GM21786 (cell line): ENCODE measurements at regions not wholly inside any gene's neighbourhood (a gene's known extent, or its start where the extent isn't known, plus 50 kb on each side); places are given as distances from the start of the nearest gene placed in this dataset.

Experiments used
- ATAC-seq: cut with Tn5 transposase; IDR thresholded peaks from one replicate; pipeline ENCODE4 v1.9.1; 2021; ENCODE audit not compliant: unreplicated experiment

DNA sequence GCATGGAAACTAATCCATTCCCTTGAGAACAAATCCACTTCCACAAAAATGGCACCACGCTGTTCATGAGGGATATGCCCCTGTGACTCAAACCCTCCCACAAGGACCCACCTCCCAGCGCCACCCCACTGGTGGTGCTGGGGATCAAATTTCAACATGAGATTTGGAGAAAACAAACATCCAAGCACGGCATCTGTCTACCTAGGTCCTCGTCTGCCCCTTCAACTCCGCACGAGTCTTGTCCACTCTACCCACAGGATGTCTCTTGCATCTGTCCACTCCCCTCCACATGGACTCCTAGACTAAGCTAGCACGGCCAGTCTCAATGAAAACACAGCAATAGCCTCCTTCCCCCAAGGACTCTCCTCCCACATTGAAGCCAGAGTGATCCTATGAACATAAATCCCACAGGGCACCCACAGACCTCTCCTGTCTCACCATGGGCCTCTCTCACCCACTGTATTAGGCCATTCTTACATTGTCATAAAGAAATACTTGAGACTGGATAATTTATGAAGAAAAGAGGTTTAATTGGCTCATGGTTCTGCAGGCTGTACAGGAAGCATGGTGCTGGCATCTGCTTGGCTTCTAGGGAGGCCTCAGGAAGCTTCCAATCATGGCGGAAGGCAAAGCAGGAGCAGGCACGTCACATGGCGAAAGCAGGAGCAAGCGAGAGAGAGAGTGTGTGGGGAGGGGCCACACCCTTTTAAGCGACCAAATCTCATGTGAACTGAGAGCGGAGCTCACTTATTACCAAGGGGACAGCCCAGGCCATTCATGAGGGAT lies 101.4 kb downstream of the TOMM20 start:
- ATAC-seq: no peak

DNA sequence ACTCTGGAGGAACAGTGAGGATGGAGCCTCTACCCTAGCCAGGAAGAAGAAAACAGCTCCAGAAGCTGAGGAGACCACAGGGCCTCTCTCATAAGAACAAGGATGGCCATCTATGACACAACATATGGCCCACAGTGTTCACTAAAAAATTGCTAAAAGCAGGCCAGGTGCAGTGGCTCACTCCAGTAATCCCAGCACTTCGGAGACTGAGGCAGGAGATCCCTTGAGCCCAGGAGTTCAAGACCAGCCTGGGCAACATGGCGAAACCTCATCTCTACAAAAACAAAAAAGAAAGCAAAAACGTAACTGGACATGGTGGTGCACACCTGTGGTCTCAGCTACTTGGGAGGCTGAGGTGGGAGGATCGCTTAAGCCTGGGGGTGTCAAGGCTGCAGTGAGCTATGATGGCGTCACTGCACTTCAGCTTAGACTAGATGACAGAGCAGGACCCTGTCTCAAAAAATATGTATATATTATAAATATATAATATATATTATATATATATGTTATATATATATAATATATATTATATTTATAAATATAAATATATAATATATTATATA lies 103.1 kb downstream of the TOMM20 start:
- no peak for ATAC-seq

DNA sequence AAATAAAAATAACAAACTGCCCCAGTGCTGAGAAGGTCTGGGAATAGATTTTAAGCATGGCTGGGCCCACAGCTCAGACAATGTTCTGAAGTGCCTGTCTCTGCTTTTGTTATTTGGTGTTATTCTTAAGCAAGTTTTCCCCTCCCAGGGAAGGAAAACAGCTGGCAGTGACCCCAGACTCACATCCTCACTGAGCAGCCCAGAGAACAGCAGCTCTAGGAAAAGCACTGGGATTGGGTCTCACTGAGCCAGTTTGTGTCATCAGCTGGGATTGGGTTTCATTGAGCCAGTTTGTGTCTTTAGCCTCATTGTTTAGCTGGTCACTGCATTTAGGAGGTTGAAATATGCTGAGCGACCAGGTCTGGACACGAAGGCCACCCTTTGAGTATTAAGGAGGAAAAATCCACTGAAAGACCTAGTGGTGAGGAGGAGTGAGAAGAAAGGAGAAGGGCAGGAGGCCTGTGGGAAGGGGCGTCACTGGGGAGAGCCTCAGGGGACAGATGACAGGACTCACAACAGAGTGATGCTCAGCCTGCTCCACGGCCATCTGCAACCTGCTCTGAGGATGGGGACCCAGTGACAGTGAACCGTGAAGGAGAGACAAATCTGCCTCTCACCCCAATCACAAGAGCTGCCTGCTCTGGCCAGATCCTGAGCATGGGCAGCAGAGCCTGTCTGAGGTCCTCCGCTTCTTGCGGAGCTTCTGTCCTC lies 103.8 kb downstream of the TOMM20 start:
- no peak for ATAC-seq

DNA sequence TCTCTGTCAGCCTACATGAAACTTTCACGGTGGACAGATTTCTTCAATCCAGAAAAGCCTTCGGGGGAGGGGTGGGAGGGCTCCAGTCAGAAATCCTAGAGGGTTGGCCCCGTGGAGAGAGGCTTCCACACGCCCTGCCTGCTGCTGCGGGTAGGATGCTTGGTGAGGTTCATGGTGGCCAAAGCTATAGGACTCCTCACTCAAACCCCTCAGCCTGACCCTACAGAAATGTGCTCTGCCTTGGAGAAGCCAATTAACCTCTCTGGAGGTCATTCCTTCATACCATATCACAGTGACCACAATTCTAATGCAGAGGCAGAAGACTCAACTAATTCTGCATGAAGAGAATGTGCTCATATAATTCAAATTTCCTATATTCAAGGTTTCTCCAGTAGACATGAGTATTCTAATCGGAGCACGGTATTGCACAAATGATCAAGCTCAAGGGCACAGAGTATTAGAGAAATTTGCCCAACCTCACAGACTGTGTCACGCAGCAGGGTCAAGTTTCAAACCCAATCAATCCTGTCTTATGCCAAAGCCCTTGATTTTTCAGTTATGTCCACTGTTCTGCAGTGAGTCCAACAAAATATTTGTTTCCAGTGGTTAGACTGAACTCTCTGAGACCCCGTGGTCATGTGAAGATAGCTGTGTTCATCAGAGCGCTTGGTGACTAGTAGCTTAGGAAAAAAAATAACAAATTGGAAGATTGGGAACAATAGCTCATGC lies 104.8 kb downstream of the TOMM20 start:
- ATAC-seq: no peak

- peak; percentile 66 for ATAC-seq
Observed at GRCh38 chr1:235022981-235023710, 105.5 kb downstream of the TOMM20 start.

DNA sequence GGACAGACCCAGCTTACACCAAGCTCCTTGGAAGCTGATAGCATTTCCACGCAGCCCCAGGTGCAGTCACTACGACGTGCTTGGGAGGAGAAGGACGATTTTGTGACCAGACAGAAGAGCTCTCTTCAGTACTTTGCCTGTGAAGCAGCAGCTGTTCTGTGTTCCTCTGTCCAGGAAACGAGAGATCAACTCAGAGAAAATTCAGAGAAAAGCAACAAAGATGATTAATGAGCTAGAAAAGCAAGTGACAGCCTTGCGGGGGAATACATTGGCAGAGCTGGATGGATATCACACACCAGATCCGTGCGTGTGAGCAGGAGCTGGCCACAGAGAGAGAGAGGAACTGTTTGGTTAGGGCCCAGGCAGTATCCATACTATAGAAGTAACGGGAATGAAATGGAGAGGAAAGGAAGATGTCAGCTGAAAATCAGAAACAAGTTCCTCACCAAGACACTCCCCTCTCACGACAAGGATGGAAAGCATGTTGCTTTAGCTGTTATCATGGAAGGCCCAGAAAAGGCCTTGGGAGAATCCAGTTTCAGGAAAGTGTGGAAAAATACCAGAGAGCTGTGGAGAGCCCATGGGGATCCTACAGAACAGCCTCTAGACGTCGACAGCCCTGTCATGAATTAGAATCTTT lies 106.2 kb downstream of the TOMM20 start:
- no peak for ATAC-seq

DNA sequence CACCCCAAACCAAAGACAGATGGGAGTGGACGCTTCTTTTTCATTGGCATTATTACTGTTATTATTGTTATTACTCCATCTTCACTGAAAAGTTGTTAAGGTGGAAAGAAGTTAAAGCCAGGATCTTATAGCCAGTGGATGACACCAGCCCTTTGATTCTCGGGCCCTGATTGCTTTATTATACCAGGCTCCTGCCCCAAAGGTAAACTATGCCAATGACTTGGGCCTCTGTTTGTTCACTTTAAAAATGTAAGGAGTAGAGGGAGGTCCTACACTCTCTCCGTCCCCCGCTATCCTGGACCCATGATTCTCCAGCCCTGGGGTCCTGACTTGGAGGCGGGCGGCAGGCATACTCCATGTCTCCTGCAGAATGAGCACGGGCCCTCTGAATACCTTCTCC lies 106.8 kb downstream of the TOMM20 start:
- ATAC-seq: no peak

- ATAC-seq: no peak
Observed at GRCh38 chr1:235021321-235021720, 107.3 kb downstream of the TOMM20 start.

- ATAC-seq: no peak
Observed at GRCh38 chr1:235019961-235020360, 108.7 kb downstream of the TOMM20 start.

DNA sequence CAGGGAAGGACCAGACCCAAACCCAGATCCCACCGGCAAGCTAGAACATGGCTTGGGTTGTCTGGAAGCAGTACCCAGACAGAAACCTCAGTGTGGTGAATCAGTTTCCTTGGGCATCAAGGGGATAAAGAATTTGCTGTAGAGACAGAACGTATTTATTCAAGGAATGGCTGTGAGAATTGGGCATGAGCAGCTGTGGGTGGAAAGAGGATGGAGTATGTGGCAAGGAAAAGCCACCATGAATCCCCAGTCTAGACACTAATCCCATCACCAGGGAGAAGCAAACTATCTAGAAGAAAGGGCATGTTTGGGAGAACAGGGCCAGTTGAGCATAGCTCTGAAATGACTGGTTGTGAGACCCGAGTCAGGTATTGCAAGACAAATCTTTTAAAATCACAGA lies 109.2 kb downstream of the TOMM20 start:
- no peak for ATAC-seq

DNA sequence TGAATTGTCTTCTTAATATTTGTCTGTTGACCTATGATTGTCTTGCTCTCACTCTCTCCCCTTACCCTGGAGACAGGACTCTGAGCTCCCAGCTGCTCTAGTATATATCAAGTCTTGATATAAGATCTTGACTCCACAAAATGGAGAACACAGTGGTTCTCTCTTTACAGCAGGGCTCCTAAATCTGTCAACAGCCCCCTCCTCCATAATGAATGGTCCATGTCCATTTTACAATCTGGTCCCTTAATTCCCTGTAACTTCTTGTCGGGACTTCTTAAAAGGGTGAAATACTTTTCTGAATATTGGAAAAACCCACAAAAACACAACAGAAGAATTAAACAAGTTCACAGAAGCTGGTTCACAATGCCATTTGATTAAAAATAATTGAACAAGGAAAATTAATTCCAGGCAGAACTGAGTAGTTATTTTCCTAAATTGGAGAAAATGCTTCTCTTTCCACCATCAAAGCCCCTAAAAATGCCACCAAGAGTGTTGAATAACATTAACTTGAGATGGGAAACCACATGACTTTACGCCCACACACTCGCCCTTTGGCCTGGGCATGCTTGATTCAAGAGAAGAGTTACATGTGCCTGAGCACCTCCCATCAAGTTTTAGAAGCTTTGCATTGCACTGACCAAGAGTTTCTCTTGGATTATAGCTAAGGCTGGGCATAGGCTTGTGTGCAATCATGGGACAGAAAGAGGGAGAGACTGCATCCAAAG lies 109.8 kb downstream of the TOMM20 start:
- ATAC-seq: no peak

- ATAC-seq: no peak
Observed at GRCh38 chr1:235018161-235018560, 110.5 kb downstream of the TOMM20 start.

DNA sequence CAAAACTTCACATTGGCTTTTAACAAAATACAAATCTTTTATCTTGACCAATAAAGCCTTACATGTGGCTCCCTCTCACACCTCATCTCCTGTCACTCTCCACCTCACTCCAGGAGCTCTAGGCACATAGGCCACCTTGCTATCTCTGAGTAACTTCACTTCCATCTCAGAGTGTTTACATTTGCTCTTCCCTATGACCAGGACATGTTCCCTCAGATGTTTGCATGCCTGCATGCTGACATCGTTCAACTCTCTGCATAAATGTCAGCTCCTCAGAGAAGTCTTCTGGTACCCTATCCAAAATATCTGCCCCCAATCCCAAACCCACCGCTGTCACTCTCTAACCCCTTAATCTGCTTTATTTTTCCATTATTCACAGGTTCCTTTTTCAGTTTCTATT lies 110.9 kb downstream of the TOMM20 start:
- ATAC-seq: no peak

DNA sequence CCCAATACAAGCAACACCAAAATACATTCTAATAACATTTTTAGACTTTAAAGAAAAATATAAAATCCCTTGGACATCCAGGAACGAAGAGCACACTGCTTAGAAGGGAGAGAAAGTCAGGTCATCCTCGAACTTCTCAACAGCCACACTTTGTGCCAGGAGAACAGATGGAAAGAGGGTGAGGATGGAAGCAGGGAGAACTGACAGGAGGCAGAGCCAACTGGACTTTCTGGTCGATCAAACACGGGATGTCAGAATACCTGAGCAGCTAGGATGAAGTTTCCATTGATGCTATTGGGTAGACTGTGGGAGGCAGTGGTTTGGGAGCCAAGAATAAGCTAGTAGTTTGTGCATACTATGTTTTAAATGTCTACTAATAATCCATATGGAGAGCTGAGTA lies 111.4 kb downstream of the TOMM20 start:
- no peak for ATAC-seq

DNA sequence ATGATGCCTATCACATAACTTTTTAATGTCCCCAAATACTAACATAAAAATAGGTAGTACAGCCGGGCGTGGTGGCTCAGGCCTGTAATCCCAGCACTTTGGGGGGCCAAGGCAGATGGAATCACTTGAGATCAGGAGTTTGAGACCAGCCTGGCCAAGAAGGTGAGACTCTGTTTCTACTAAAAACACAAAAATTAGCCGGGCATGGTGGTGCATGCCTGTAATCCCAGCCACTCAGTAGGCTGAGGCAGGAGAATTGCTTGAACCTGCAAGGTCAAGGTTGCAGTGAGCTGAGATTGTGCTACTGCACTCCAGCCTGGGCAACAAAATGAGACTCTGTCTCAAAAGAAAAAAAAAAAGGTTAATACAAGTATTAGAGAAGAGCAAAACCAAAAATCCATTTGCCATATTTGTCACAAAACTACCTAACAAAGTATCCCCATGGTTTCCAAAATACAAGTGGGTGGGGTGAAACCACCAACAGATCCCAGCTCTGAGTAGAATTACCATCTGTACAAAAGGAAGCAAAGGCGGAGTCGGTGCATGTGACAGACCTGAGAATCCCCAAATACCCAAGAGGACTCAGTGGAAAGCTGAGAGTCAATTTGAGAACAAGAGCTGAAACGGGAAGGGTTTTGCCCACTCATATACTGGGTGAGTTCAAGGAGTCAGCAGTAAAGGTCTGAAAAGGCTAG lies 113.2 kb downstream of the TOMM20 start:
- peak; percentile 34 for ATAC-seq

DNA sequence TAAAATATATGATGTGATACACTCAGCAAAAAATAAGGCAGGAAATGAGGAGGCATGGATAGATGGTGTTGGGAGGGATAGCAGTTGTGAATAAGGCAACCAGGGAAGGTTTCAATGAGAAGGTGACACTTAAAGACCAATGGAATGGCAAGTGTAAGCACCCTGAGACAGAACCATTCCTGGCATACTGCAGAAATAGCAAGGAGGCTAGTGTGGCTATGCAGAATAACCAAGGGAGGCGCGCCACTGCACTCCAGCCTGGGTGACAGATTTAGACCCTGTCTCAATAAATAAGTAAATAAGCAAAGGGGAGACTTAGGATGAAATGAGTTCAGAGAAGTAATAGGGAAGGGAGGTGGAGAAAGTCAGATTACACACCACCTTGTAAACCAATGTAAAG lies 113.9 kb downstream of the TOMM20 start:
- ATAC-seq: no peak

GRCh38 chr1:235013512-235013911 lies 115.1 kb downstream of the TOMM20 start:
- ATAC-seq: no peak

DNA sequence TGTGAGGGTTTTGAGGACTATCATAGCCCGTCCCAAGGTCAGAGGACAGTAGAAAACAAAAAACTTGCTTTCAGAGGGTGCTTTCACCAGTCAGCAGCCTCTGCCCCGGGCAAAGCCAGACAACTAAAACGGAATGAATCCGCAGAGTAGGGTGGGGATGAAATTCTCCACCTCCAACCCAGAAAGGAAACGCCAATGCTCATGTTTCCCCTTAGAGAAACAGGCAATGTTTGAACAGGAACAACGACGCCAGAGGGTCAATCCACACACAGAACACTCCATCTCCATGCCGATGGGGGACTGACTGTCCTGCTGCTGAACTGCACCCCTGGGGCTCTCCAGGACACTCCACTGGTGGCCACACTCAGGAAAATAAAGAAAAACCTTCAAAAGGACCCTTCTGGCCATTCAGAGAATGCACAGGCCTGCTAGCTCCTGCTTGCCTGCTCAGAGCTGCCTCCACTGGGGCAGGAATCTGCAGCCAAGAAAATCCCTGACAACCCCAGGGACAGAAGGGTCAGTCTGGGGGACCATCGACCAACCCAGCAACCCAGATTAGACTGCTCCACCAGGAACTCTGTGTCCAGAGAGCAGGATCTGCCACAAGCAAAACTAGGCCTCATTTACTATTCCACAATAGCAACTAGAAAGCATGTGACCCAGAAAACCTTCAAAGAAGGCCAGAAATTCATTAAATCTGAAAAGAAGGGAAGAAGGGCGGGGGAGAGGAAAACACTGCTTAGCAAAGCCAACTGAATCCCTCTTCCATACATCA lies 116.0 kb downstream of the TOMM20 start:
- no peak for ATAC-seq
